K562 (cell line): ENCODE measurements at regions not wholly inside any gene's neighbourhood (a gene's known extent, or its start where the extent isn't known, plus 50 kb on each side); places are given as distances from the start of the nearest gene placed in this dataset.

Source experiments
- FOXA3 ChIP-seq, 2 experiments: fragments of 450-650 bp in 1 of 2; sonication (generic) in 1 of 2; formaldehyde crosslinking; IDR thresholded peaks in 1 of 2; conservative IDR thresholded peaks in 1 of 2; 2 replicates each; pipeline versions ENCODE4 v1.4.0 to v1.8.0; 2020 to 2022; ENCODE audit warnings: mild to moderate bottlenecking in 2 of 2, missing genetic modification reagents in 1 of 2
- IFI16 ChIP-seq: fragments of 250-450 bp; sonication (Bioruptor Pico); IDR thresholded peaks from 2 replicates; pipeline ENCODE4 v2.1.2; 2022; ENCODE audit warnings: mild to moderate bottlenecking, inconsistent platforms
- MTA1 ChIP-seq: fragments of 450-650 bp; IDR thresholded peaks from 2 replicates; pipeline ENCODE4 v1.6.1; 2017; ENCODE audit warnings: borderline replicate concordance
- ZNF217 ChIP-seq: sonication (generic); formaldehyde crosslinking; IDR thresholded peaks from 2 replicates; pipeline ENCODE4 v1.8.0; 2022; ENCODE audit warnings: mild to moderate bottlenecking, missing genetic modification reagents
- ZNF583 ChIP-seq: fragments of 250-450 bp; sonication (Bioruptor Pico); IDR thresholded peaks from 2 replicates; pipeline ENCODE4 v1.4.0; 2020
- TF ChIP-seq, protein P1 (sequence below), 2 experiments: fragments of 450-650 bp; IDR thresholded peaks; 2 replicates each; pipeline ENCODE4 v1.6.1; 2016; ENCODE audit warnings: mild to moderate bottlenecking in 2 of 2, borderline replicate concordance in 1 of 2, low read depth in 1 of 2, moderate library complexity in 1 of 2

DNA sequence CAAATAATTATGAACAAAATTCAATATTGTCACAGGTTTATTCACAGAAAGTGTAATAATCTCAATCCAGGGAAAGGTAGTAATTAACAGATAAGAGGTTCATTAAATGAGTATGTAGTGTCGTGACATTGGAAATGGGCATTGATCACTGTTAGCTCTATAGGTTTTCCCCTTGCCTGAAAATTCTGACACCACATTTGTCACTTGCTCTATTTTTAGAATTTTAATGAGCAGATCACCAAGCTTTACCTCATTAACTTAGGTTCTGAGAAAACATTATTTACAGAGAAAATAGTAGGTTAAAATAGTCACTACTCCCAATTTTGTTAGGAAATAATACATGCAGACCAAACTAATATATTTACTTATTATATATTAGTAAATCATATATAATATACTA, 344.0 kb downstream of the DSC3 start (continued):
- TF ChIP-seq, protein P1, sequence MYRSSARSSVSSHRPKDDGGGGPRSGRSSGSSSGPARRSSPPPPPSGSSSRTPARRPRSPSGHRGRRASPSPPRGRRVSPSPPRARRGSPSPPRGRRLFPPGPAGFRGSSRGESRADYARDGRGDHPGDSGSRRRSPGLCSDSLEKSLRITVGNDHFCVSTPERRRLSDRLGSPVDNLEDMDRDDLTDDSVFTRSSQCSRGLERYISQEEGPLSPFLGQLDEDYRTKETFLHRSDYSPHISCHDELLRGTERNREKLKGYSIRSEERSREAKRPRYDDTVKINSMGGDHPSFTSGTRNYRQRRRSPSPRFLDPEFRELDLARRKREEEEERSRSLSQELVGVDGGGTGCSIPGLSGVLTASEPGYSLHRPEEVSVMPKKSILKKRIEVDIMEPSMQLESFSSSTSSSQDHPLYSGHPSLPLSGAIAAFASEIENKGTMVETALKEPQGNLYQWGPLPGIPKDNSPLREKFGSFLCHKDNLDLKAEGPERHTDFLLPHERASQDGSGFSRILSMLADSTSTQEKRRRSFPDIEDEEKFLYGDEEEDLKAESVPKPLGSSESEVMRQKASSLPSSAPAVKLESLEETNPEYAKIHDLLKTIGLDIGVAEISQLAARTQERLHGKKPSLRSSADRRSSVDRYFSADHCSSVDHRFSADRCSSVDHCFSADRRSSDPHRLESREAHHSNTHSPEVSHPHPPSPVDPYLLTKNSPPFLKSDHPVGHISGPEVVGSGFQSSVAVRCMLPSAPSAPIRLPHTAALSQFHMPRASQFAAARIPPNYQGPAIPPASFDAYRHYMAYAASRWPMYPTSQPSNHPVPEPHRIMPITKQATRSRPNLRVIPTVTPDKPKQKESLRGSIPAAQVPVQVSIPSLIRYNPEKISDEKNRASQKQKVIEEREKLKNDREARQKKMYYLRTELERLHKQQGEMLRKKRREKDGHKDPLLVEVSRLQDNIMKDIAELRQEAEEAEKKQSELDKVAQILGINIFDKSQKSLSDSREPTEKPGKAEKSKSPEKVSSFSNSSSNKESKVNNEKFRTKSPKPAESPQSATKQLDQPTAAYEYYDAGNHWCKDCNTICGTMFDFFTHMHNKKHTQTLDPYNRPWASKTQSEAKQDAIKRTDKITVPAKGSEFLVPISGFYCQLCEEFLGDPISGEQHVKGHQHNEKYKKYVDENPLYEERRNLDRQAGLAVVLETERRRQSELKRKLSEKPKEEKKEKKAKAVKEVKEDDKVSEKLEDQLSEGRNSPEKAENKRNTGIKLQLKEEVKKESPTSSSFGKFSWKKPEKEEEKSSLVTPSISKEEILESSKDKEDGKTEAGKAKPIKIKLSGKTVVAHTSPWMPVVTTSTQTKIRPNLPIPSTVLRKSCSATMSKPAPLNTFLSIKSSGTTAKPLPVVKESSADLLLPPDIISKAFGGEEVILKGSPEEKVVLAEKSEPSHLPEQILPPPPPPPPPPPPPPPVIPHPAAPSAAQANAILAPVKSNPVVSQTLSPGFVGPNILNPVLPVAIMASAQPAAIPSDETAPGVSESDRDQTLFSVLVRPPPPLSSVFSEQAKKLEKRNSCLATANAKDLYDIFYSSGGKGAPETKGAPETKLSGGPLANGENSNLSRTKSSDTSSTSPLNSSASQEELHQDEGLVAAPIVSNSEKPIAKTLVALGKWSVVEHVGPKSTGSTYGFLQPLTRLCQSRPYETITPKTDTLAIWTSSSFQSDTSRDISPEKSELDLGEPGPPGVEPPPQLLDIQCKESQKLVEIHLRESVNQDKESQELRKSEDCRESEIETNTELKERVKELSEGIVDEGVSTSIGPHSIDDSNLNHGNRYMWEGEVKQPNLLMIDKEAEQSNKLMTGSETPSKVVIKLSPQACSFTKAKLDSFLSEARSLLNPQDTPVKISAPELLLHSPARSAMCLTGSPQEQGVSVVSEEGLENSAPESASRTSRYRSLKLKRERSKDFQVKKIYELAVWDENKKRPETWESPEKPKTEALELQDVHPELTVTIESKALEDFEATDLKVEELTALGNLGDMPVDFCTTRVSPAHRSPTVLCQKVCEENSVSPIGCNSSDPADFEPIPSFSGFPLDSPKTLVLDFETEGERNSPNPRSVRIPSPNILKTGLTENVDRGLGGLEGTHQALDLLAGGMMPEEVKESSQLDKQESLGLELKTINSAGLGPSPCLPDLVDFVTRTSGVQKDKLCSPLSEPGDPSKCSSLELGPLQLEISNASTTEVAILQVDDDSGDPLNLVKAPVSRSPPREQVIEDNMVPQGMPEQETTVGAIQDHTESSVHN (IDR thresholded peaks at IDR 0.05; ENCODE audit: borderline replicate concordance in 1 of 2, low read depth in 1 of 2) = no peak
- TF ChIP-seq IFI16 (CRISPR knock-in tag) (no peak), ZNF583 (CRISPR knock-in tag) (no peak), FOXA3 (CRISPR knock-in tag; conservative IDR thresholded peaks at IDR 0.05 in 1 of 2, IDR thresholded peaks at IDR 0.05 in 1 of 2) (no peak), ZNF217 (no peak), MTA1 (no peak)
- TF ChIP-seq, all 486 proteins: peak for 0
